ENCODE measurements at regions not wholly inside any gene's neighbourhood (a gene's known extent, or its start where the extent isn't known, plus 50 kb on each side); places are given as distances from the start of the nearest gene placed in this dataset.

- TF ChIP-seq RAD21 (IDR thresholded peaks at IDR 0.05; ENCODE audit: low read depth) (no peak), USF1 (IDR thresholded peaks at IDR 0.05) (no peak), ZBTB7A (IDR thresholded peaks at IDR 0.05; ENCODE audit: low read depth) (no peak), EGR1 (IDR thresholded peaks at IDR 0.05) (no peak), CEBPB (IDR thresholded peaks at IDR 0.05) (no peak), YY1 (IDR thresholded peaks at IDR 0.05; ENCODE audit: low read depth) (no peak), FOXM1 (IDR thresholded peaks at IDR 0.05; ENCODE audit: borderline replicate concordance, low read depth) (no peak), EP300 (IDR thresholded peaks at IDR 0.05; ENCODE audit: borderline replicate concordance) (no peak), TCF12 (IDR thresholded peaks at IDR 0.05; ENCODE audit: low read depth) (no peak), TEAD4 (IDR thresholded peaks at IDR 0.05) (no peak), NFIC (IDR thresholded peaks at IDR 0.05) (no peak), REST (IDR thresholded peaks at IDR 0.05; ENCODE audit: low read depth) (no peak), CREB1 (IDR thresholded peaks at IDR 0.05; ENCODE audit: low read depth) (no peak), MAX (IDR thresholded peaks at IDR 0.05) (no peak), TAF1 (IDR thresholded peaks at IDR 0.05; ENCODE audit: low read depth) (no peak)
Measured at GRCh38 chr16:65547772-65548446, 426.0 kb upstream of the CDH11 start.

- TF ChIP-seq RAD21 (IDR thresholded peaks at IDR 0.05; ENCODE audit: low read depth) (no peak), TEAD4 (IDR thresholded peaks at IDR 0.05) (no peak), TCF12 (IDR thresholded peaks at IDR 0.05; ENCODE audit: low read depth) (no peak), EGR1 (IDR thresholded peaks at IDR 0.05) (no peak), REST (IDR thresholded peaks at IDR 0.05; ENCODE audit: low read depth) (no peak), CREB1 (IDR thresholded peaks at IDR 0.05; ENCODE audit: low read depth) (no peak), CEBPB (IDR thresholded peaks at IDR 0.05) (no peak), TAF1 (IDR thresholded peaks at IDR 0.05; ENCODE audit: low read depth) (no peak), ZBTB7A (IDR thresholded peaks at IDR 0.05; ENCODE audit: low read depth) (no peak), EP300 (IDR thresholded peaks at IDR 0.05; ENCODE audit: borderline replicate concordance) (no peak)
Measured at GRCh38 chr16:65546353-65546791, 424.5 kb upstream of the CDH11 start.

- TF ChIP-seq NFIC (IDR thresholded peaks at IDR 0.05) (no peak), CEBPB (IDR thresholded peaks at IDR 0.05) (no peak), TAF1 (IDR thresholded peaks at IDR 0.05; ENCODE audit: low read depth) (no peak), FOXM1 (IDR thresholded peaks at IDR 0.05; ENCODE audit: borderline replicate concordance, low read depth) (no peak), ZBTB7A (IDR thresholded peaks at IDR 0.05; ENCODE audit: low read depth) (no peak)
Measured at GRCh38 chr16:65545413-65545956, 423.6 kb upstream of the CDH11 start.

GRCh38 chr16:65543781-65544740, 422.2 kb upstream of the CDH11 start:
- TF ChIP-seq MAX (IDR thresholded peaks at IDR 0.05) (no peak), RAD21 (IDR thresholded peaks at IDR 0.05; ENCODE audit: low read depth) (no peak), CREB1 (IDR thresholded peaks at IDR 0.05; ENCODE audit: low read depth) (no peak), EP300 (IDR thresholded peaks at IDR 0.05; ENCODE audit: borderline replicate concordance) (no peak), ZBTB7A (IDR thresholded peaks at IDR 0.05; ENCODE audit: low read depth) (no peak), NFIC (IDR thresholded peaks at IDR 0.05) (no peak), FOXM1 (IDR thresholded peaks at IDR 0.05; ENCODE audit: borderline replicate concordance, low read depth) (no peak), REST (IDR thresholded peaks at IDR 0.05; ENCODE audit: low read depth) (no peak), TEAD4 (IDR thresholded peaks at IDR 0.05) (no peak), CEBPB (IDR thresholded peaks at IDR 0.05) (no peak), USF1 (IDR thresholded peaks at IDR 0.05) (no peak), TCF12 (IDR thresholded peaks at IDR 0.05; ENCODE audit: low read depth) (no peak), TAF1 (IDR thresholded peaks at IDR 0.05; ENCODE audit: low read depth) (no peak), YY1 (IDR thresholded peaks at IDR 0.05; ENCODE audit: low read depth) (no peak), EGR1 (IDR thresholded peaks at IDR 0.05) (no peak)

All from Ishikawa (cell line).